GM21576 (cell line): ENCODE measurements at regions not wholly inside any gene's neighbourhood (a gene's known extent, or its start where the extent isn't known, plus 50 kb on each side); places are given as distances from the start of the nearest gene placed in this dataset.

Experiments
- ATAC-seq: cut with Tn5 transposase; IDR thresholded peaks from one replicate; pipeline ENCODE4 v1.9.1; 2021; ENCODE audit warnings: mild to moderate bottlenecking, moderate library complexity; ENCODE audit not compliant: unreplicated experiment

GRCh38 chr2:7824211-7824610 is 857.6 kb upstream of the ID2 start:
- ATAC-seq = no peak

DNA sequence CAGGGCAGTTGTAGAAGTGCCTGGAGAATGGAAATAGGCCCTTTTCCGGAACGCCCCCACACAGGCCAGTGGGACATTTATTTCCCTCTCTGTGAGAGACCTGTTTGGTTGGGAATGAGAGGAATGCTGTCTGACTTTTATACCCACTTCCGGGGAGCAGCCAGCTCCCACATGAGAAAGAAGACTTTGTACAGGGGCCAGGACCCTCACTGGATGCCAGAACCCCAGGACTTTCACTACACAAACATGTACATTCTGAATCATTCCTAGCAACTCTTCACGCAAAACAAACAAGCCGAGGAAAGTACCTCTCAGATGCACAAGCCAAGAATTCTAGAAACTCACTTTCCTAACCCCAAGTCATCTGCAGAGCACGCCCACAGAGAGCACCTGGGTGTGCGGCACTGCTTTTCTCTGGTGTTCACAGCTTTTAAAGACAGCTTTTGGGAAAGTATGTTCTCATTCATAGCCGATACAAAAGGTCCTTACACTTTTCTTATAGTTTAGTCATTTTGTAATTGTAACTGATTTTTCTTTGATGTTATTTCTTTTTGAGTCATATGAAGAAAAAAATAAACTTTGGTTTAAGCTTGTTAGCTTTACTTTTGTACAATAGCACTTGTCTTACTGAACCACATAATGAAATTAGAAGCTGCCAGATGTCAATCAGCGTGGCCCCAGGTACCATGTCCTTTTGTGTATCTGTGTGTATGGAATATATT is 856.1 kb upstream of the ID2 start:
- peak; percentile 90 for ATAC-seq

DNA sequence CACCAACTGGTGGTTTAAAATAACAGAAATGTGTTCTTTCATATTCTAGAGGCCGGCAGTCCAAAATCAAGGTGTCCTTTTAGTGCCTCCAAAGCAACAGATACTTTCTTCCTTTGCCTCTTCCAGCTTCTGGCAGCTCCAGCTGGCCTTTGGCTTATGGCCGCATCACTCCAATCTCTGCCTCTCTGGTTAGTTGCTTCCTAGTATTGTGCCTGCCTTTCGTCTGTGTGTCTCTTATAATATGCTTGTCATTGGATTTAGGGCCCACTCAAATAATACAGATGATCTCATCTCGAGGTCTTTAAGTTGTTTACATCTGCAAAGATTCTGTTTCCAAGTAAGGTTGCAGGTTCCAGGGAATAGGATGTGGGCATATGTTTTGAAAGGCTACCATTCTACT is 855.2 kb upstream of the ID2 start:
- no peak for ATAC-seq

DNA sequence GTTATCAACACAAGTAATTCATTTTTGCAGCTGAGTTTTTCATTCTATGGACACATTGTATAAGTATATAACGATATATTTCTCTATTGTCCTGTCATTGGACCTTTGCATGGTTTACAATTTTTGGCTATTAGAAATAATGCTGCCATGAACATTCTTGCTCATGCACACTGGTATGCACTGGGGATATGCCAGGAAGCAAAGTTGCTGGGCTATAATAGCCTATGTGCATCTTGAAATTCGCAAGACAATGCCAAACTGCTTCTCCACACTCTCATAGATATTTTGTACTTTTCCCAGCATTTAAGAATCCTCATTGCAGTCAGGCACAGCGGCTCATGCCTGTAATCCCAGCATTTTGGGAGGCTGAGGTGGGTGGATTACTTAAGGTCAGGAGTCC is 852.6 kb upstream of the ID2 start:
- ATAC-seq = no peak

- no peak for ATAC-seq
These were observed 851.2 kb upstream of the ID2 start for GRCh38 chr2:7830616-7831015.

DNA sequence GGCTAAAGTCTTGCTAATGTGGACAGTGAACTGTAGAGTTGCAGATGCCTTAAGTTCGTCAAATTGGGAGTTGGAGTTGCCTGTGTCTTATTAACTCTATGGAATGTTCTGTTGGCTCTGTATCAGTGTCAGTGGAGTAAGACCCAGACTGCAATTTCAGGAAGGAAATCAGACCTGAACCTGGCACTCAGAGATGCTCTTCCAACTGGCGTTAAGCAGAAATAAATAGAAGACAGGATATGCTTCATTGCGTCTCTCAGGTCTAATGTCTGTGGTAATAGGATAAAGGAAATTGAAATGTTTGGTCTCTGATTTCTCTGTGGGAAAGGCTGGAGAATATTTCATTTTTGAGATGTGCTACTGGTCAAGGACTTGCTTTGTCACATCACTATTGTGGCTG is 846.7 kb upstream of the ID2 start:
- no peak for ATAC-seq

DNA sequence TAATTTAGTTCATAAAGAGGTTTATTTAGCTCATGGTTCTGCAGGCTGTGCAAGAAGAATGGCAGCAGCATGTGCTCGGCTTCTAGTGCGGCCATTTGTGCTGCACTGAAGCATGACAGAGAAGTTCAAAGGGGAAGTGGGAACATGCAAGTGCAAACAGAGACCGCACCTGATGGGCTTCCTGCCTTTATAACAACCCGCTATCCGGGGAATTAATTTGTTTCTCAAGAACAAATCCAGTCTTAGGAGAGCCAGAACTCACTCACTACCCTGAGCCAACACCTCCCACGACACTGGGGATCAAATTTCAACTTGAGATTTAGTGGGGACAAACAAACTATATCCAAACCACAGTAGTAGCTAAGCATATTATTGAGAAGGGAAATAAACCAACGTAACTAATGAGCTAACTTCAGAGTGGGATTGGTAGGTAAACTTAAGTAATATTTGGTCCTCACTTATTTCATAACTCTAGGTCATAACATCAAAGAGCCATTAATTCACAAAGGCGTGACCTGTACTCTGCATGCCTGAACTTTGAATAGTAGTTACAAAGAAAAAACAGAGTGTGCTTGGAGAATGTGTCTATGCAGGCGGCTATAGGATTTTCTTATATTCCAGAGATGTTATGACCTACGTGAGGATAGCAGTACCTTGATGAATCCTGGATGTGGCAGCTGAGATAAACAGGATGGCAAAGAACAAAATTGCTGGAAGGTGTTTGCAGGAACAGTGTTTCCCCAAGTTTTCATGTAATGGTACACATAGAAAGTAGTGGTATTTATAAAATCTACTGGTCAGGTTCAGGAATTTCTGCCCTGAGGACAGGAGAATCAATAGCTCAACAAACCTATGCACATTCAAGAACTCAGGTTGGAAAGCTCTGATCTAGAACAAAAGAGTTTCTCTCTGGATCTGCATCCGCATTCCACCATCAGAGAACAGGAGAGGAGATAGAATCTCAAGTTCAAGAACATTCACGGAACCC is 845.9 kb upstream of the ID2 start:
- ATAC-seq = peak; percentile 100

DNA sequence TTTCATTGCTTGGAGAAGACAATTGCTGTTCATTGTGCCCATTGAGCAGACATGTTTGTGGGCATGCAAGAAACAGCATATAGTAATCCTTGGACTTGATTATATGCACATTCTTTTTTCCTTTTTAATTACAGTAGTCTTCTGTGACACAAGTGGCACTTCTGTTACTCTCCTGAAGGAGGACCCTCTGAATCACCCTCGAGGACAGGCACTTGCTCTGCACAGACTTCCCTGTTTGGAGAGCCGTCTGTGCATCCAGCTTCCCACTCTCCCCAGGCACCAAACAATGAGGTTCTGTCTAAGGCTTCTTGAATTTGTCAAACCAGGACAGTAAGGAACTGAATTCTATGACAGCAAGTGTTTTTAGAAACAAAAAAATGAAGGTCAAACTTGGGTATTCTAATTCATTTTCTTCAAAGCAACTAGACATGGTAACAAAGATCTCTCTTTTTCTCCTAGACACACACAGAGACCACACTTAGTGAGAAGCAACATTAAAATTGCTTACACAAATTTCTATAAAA is 844.6 kb upstream of the ID2 start:
- ATAC-seq = no peak

GRCh38 chr2:7838669-7839068 is 843.2 kb upstream of the ID2 start:
- ATAC-seq = no peak

DNA sequence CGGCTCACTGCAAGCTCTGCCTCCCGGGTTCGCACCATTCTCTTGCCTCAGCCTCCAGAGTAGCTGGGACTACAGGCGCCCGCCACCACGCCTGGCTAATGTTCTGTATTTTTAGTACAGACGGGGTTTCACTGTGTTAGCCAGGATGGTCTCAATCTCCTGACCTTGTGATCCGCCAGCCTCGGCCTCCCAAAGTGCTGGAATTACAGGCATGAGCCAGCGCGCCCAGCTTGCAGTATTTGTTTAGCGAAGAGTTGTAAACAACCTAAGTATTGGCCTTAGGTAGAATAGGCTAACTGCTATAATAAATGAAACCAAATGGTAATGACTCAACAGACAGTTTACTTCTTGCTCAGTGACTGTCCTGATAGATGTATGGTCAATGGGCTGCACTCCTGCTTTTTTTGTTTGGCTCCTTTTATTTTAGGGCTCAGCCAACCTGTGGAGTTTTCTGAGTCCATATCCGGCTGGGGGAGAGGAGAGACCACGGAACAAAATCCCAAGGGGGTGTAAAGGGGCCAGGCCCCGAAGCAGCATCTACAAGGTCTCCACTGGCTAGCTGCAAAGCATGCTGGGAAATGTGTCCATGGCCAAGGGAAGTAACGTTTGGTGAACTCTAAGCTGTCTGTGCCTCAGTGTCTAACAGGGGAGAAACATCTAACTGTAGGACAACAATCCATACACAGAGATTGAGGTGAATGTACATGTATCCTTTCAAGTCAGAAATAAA is 841.0 kb upstream of the ID2 start:
- no peak for ATAC-seq

DNA sequence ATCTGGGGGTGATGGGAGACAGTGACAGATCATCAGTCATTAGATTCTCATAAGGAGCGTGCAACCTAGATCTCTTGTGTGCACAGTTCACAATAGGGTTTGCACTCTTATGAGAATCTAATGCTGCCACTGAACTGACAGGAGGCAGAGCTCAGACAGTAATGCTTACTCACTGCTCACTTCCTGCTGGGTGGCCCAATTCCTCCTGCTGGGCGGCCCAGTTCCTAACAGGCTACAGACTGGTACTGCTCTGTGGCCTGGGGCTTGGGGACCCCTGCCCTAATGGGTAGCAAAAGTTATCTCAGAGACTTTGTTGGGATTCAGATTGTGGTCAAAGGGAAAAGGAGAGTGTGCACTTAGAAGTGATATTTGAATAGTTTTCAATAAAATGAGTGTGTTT is 840.1 kb upstream of the ID2 start:
- ATAC-seq = no peak

- ATAC-seq = no peak
These were observed 837.4 kb upstream of the ID2 start for GRCh38 chr2:7844414-7844965.

DNA sequence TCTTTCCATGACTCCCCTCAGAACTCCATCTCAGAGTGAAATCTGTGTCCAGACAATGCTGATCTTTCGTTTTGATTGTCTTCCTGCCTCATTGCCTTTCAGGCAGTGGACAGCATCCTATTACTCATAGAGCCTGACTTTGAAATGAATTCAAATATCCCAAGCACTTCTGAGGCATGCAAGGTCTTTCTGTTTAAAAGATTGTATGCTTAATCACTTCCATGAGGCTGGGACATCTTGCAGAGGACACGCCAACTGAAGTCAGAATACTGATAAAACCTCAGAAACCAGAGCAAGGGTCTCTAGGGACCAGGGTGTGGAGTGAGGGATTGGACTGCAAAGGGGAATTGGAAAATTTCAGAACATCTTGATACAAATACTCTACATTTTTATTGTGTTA is 836.5 kb upstream of the ID2 start:
- no peak for ATAC-seq

GRCh38 chr2:7846607-7847006 is 835.2 kb upstream of the ID2 start:
- ATAC-seq = no peak

DNA sequence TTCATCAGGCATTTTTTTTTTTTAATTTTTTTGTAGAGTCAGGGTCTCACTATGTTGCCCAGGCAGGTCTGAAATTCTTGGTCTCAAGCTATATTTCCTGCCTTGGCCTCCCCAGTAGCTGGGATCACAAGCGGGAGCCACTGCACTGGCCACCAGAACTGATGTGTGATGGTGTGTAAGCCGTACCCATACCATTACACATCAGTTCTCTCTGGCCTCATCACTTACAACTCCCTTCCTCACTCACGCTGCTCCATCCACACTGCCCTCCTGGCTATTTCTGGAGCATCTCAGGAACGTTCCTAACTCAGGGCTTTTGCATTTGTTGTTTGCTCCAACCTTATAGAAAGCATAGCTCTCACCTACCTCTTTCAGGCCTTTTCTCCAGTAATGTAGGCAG is 834.5 kb upstream of the ID2 start:
- ATAC-seq = no peak

- ATAC-seq = no peak
These were observed 832.8 kb upstream of the ID2 start for GRCh38 chr2:7849027-7849426.

GRCh38 chr2:7849531-7849930 is 832.3 kb upstream of the ID2 start:
- ATAC-seq = no peak

DNA sequence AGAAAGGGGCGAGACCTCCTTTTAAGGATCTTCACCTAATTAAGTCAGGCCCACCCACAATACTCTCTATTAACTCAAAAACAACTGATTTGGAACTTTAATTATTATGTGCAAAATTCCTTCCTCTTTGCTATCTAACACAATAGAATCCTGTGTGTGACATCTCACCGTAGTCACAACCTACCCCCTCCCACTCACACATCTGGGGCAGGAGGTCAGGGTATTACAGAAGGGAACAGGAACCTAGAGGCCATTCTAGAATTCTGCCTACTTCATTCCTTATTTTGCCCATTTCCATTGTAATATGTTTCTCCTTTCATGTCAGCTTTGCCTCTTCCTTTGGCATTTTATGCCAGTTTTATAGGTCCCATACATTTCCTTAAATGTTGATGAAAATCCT is 829.3 kb upstream of the ID2 start:
- ATAC-seq = no peak

GRCh38 chr2:7857904-7858303 is 824.0 kb upstream of the ID2 start:
- no peak for ATAC-seq

DNA sequence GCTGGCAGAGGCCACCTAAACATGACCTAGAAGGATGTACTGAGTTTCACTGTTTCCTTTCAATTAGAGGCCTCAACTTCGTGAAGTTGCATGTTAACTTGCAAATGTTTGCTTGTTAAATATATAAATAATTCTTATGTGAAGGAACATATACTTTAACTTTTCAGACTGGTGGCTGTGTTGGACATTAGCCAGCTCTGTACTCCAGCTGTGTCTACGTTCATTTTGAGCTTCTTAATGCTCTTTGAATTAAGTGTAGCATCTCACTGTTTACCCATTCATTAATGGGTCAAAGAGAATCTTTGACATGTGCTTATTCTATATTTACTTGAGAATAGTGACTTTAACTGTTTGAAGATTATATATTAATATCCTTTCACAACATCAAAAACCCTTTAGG is 823.2 kb upstream of the ID2 start:
- no peak for ATAC-seq

- no peak for ATAC-seq
These were observed 821.2 kb upstream of the ID2 start for GRCh38 chr2:7860693-7861092.
